Nucleus accumbens (tissue), 56 donors: ENCODE measurements at regions not wholly inside any gene's neighbourhood (a gene's known extent, or its start where the extent isn't known, plus 50 kb on each side); places are given as distances from the start of the nearest gene placed in this dataset.

Experiments
- DNase-seq, 56 donors: peaks; one replicate each; lab custom pipeline; 2025; lab: John Stamatoyannopoulos, UW

DNA sequence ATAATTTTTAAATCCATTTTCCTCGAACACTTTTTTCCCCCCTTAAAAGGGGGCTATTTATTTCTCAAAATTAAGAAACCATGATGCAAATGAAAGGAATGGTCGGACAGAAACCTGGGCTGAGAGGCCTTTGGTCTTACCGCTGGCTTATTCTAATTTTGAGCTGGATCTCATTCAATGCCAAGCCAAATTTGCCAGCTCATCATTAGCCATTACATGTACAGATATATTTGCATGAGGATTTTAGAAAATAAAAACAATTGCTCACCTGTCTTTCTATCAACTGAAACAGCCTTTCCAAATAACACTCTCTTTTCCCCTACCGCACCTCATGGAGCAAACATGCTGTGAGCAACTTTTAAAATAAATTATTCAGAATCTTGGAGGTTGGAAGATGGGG, 219.5 kb upstream of the DTNBP1 start:
- no peak for DNase-seq

DNA sequence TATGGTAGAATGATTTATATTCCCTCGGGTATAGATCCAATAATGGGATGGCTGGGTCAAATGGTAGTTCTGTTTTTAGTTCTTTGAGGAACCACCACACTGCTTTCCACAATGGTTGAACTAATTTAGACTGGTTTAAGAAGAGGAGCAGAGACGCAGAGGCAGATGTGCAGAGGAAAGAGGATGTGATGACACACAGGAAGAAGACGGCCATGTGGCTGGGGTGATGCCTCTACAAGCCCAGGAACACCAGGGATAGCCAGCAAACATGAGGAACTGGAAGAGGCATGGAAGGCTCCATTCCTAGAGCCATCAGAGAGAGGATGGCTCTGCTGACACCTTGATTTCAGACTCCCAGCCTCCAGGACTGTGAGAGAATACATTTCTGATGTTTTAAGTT, 218.3 kb upstream of the DTNBP1 start:
- DNase-seq: peak in 1 of 56 donors; percentile 5

DNA sequence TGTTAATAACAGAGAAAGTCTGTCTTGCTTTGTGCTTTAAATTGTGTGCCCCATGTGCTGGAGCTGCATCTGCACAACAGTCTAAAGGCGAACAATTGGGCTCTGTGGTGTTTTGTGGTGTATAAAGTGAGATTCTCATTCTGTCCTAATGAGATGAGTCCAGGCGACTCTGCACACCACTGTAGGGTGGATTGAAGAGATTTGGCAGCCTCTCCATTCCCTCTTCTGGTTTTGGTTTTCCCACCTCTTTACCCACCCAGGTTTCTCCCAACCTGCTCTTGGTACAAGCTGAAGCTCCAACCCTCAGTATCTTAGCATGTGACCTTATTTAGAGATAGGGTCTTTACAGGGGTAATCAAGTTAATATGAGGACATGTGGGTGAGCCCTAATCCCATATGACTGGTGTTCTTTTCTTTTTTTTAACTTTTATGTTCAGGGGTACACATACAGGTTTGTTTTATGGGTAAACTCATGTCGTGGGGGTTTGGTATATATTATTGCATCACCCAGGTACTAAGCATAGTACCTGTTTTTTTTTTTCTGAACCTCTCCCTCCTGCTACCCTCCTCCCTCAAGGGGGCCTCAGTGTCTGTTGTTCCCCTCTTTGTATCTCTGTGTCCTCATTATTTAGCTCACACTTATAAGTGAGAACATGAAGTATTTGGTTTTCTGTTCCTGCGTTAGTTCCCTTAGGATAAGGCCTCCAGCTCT, 217.6 kb upstream of the DTNBP1 start:
- no peak for DNase-seq

DNA sequence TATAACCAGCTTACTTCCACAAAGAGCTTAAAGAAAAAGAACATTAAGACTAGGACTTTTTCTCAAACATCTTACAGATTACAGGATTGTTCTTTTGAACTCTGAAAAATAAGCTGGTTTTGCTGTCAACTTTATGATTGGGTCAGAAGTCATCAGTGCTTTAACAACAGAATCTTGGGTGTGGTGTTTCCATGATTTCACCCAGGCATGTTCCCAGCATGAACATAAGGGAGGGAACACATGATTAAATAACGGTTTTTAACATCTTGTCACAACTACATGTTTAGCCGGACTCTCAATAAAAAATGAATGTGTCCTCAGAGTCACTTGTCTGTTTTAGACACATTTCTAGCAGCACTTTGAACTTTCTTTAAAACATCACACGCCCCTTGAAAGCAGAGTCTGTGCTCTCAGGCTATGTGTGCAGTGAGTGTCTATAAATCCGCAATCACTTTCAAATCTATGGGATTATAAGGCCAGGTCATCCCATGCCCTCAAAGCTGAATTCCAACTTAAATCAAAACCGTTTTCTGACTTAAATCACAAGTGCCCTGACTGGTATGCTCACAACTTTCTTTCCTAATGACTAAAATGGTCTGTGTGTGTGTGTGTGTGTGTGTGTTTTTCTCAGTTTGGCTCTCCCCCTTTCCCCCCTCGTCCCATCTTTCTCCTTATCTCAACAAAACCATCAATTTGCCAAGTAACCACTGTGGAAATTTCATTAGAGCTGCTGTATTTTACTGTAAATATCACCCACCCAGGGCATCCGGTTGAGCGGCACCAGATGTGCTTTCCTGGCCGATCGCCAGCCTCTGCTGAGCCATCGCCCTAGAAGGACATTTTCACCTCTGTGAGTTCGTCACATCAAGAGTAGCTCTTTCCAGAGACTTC, 216.8 kb upstream of the DTNBP1 start:
- DNase-seq: peak in 3 of 56 donors; percentile 5 to 12 (median 11)

DNA sequence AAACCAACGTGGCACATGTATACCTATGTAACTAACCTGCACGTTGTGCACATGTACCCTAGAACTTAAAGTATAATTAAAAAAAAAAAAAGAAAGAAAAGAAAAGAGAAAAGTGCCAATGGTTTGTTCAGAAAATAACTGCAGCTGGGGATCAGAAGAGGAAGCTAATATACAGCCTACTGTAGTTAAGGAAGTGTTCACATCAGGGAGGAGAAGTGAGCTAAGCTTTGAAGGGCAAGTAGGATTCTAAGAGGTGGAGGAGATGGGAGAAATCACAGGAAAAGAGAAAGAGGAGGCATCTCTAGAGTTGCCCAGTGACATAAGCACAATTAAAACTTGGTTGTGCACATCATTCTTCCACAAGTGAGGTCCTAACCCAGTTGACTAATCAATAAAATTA, 214.4 kb upstream of the DTNBP1 start:
- no peak for DNase-seq

DNA sequence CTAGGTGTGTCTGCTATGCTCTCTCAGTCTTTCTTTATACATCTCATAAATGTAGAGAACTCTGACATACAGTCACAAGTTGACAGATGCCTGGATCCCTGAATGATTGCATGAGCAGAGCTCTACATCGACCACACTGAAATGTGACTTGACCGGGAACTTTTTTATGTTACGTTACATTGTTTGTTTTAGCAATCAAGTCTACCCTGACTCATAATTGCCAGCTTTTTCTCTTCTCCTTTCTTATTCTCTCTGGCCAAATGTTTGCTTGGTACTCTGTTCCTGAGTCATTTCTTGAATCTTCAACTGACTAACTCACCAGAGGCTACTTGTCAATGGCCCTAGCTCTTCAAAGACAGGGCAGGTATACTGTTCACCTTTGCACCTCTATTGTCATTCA, 213.6 kb upstream of the DTNBP1 start:
- no peak for DNase-seq

DNA sequence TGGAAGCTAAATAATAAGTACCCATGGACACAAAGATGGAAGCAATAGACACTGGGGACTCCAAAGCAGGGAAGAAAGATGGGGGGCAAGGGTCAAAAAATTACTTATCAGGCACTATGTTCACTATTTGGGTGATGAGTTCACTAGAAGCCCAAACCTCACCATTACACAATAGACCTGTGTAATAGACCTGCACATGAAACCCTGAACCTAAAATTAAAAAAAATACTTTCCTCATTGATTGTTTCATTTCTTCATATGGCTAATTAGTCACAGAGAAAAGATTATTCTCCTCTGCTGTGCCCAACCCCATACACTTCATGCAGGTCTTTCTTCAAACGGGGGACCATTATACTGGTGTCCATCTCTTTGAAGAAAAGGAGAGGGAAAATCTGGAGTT, 213.0 kb upstream of the DTNBP1 start:
- no peak for DNase-seq

DNA sequence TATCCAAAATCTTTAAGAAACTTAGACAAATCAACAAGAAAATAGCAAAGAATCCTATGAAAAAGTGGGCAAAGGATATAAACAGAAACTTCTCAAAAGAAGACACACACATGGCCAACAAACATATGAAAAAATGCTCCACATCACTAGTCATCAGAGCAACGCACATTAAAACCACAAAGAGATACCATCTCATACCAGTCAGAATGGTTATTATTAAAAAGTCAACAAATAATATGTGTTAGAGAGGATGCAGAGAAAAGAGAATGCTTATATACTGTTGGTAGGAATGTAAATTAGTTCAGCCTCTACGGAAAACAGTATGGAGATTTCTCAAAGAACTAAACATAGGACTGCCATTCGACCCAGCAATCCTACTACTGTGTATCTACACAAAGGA, 212.0 kb upstream of the DTNBP1 start:
- DNase-seq: no peak

DNA sequence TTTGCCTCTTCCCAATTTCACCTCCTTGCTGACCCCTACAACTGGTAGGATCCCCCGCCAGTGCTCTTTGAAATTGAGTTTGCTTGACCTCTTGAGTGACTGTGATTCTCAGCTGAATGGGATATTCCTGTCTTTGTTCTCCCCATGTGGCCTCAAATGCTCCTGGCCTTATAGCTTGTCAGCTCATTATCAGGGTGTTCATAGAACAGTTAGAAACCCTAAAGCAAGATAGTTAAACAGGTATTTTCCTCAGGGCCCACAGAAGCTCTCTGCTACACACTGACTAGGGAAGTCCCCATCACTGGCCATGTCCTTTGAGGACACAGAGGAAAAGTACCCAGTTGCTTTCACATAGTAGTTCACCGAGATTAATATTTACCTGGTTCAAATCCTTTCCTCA, 211.5 kb upstream of the DTNBP1 start:
- no peak for DNase-seq

DNA sequence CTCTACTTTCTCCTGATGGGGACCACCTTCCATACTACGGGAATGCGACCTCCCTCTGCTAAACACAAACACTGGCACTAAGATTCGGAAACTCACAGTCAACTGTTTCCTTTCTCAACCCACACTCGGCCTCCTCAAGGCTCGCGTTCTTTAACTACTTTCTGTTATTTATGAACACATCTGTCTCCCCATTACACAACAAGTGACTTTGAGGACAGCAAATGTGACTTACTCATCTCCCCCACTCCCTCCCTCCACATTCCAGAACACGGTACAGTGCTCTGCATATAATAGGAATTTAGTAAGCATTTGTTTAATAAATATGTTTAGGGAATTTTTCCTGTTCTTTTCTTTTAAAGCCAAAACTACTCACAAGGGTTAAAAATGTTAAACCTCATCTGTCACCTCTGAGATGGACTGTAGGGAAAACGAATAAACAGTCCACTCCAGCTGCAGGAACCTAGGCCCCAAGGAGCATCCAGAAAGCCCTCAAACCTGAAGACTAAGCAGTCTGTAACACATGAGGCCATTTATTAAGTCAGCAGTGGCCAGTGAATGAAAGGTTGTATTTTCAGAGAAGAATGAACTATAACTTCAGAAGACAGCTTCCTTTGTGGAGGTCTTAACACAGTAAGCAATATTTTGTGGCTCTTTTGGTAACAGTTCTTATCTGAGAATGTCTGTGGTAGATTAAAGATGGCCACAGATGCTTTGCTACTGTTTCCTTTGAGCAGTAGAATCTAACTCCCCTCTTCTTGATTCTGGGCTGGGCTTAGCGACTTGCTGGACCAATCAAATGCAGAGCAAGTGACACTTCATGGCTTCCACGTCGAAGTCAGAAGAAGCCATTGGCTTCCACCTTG, 209.6 kb upstream of the DTNBP1 start:
- no peak for DNase-seq

DNA sequence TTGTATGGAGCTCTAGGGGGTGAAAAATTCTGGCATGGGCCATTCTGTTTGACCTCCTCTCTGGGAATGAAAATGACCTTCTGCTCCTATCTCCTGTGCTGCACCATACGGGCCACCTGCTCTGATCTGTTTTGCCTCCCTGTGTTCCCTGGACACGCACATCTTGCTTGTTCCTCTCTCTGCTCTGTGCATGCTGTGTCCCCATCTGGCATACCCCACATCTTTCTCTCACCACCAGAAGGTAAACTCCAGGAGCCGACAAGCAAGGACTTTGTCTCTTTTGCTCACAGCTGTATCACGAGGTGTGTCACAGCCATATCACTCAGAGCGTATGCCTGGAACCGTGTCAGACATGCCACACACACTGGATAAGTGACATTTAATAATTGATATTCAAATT, 208.4 kb upstream of the DTNBP1 start:
- no peak for DNase-seq

DNA sequence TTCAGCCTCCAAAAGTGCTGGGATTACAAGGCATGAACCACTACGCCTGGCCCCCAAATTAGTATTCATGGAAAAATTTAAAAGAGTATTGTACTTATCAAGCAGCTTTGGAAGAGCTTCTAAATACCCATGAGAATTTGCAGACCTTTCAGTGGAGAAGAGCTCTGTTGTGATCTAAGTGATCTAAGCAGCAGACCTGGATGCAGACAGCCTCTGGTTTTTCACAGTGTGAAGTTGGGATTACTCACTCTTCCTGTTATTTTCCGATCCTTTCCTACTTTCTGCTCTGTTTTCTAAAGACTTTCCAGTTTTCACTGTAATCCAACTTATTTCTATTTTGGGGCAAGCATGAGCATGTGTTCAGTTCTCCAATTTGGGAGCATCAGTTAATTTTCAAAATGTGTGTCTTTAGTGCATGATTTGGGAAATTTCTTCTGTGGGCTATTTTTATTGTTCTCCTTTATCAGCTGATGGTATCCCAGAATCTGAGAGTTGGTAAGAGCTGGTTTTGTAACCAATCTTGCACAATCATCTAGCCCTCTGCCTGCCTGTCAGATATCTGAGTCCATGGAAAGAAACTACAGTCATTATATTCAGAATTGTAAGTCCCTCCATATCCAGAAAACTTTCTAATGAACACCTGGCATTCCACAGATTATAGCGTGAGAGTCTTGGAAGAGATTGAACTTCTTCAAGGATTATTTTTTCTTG, 207.7 kb upstream of the DTNBP1 start:
- DNase-seq: no peak

DNA sequence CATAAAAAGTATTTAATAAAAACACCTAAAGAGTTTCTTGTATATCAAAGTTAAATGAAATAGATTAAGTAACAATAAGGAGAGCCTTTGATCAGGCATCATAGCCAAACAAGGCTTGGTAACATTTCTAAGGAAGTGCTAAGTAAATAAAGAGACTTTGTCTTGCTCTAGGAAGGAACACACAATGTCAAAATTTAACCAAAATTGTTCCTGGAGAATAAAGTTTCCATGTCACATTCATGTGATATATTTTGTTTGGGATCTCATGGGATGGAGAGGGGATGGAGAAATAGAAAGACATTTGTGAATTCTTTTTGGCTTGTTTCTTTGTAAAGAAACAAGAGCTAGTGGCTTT, 201.9 kb upstream of the DTNBP1 start:
- DNase-seq: no peak

DNA sequence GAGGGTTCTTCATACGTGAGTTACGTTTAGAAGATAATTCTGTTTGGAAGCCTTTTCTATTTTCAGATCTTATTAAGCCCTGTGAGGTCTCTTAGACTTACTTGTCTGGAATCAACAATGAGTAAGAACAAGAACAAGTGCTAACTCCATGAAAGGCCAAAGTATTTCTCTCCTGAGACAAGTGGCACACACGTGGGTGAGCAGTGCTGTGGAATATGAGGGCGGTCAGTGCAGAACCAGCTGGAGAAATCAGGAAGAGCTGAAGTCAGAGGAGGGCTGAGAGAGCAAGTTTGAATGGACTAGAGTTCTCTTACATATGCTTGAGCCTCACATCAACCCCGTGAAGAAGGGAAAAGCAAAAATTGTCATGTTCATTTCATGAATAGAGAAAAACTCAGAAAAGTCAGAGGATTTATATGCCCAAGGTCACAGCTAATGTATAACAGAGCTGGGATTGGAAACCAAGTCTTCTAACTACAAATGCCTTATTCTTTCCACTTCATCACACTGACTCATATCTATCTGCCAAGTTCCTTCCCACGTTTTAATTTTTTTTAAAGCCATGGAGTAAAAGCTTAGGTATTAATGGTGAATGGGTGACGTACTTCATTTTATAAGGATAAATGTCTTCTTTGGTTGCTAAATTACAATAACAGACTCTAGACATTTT, 201.3 kb upstream of the DTNBP1 start:
- no peak for DNase-seq

DNA sequence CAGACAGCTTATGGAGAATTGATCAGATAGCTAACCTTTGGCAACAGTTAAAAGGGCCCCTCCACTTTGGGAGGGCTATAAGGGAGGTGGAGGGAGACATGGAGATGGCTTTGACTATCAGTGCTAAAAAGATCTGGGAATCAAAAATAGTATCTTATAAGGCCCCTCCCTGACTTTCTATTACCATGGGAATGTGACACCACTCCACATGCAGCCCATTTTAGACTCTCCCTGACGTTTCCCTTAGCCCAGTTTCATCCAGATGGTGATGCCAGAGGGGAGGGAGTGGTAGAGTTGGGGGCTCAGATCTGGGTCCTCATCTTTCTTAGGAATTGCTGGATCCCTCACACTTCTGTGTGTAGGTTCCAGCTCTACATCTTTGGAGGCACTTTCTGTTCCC, 200.0 kb upstream of the DTNBP1 start:
- no peak for DNase-seq

DNA sequence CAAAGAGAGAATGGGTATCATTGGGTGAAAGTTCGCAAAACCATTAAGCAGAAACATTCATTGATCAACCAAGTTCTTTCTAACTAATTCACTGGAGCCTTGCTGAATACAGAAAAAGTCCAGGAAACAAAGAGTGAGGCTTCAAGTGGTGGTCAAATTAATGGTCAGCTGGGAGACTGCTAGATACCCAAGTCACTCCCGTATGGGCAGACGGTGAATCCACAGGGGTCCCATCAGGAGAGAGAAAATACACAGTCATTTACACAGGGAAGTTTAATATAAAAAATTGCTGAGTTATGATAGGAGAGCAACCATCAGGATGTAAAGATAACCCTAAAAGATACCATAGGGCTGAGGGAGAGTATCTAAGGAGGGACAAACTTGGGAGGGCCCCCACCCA, 198.7 kb upstream of the DTNBP1 start:
- DNase-seq: no peak

DNA sequence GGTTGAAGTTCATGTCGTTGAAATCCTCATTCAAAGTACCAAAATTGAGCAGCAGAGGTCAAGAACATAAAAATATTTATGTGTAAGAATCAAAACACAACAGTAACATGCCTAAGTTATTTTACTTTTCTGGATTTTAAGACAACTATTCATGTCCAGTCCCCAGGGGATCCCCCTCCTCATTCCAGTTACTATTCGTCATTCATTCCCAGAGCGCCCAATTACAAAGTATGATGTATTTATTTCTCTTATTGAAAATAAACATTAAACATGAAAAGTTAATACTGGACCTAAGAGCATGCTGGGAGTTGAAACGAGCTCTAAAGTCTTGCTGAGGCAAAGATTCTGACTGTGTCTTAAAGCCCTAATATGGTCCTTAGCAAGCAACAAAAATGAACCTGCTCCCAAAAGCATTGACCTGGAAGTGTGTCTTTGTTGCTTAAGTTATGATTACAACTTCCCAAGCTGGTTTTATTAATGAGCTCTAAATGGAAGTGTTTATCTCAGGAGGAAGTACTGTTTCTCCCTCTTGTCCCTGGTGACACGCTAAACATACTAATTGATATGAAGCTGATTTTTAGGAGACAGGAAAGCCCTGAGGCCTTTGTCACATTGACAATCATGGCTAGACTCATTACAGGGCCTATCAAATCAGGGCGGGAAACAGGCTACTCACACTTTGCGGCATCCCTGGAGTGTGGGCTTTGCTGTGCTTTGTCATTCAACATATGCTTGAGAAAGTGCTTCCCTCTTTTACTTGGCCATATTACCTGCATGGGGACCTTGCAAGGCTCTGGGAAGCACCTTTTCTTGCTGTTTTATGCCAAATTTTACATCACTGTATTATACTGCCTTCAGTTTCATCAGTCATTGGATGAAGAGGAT, 192.2 kb upstream of the DTNBP1 start:
- DNase-seq: no peak

DNA sequence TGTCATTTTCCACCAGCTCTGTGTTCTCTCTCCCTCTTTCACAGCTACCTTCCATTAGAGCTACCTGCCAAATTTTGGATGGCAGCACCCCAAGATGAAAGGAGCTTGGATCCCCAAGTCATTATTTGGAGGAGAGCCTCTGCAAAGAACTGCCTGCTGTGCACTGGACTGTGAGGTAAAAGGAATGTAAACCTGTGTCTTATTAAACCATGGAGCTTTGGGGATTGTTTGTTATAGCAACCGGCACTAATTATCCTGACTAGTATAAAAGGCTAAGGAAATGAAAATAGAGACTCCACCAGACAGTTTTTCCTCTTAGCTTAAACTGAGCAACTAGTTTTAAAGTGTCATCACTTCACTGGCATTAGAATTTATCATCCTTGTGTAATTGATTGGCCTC, 191.6 kb upstream of the DTNBP1 start:
- DNase-seq: no peak

DNA sequence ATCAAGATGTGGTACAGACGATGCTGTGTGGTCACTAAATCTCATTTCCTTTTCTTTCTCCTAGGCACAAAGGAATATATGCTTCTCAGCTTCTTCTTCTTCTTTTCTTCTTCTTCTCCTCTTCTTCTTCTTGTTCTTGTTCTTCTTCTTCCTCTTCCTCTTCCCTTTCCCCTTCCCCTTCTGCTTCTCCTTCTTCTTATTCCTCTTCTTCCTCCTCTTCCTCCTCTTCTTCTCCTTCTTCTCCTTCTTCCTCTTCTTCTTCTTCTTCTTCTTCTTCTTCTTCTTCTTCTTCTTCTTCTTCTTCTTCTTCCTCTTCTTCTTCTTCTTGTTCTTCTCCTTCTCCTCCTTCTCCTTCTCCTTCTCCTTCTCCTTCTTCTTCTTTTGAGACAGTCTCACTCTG, 190.4 kb upstream of the DTNBP1 start:
- no peak for DNase-seq
